ENCODE measurements at regions not wholly inside any gene's neighbourhood (a gene's known extent, or its start where the extent isn't known, plus 50 kb on each side); places are given as distances from the start of the nearest gene placed in this dataset.
"Not testable (repeated sequence)": the region's sequence is repeated elsewhere in the genome, so short reads cannot be mapped to it uniquely, and the experiment has no call there.

- DNase-seq = not testable (repeated sequence)
Observed at GRCh38 chrX:67213686-67214085, 330.1 kb upstream of the AR start.

- no peak for DNase-seq
Observed at GRCh38 chrX:67207912-67208311, 335.9 kb upstream of the AR start.

GRCh38 chrX:67159437-67159836, 384.4 kb upstream of the AR start:
- DNase-seq = no peak

GRCh38 chrX:67114635-67115034, 429.2 kb upstream of the AR start:
- no peak for DNase-seq

GRCh38 chrX:67105758-67106116, 438.1 kb upstream of the AR start:
- no peak for DNase-seq

- DNase-seq = no peak
Observed at GRCh38 chrX:67104982-67105757, 438.7 kb upstream of the AR start.

GRCh38 chrX:67100031-67100884, 443.6 kb upstream of the AR start:
- no peak for DNase-seq

GRCh38 chrX:67094061-67094460, 449.8 kb upstream of the AR start:
- no peak for DNase-seq

GRCh38 chrX:67050760-67051159, 411.9 kb upstream of the EDA2R start:
- DNase-seq = no peak

- DNase-seq = no peak
Observed at GRCh38 chrX:67044866-67045265, 406.0 kb upstream of the EDA2R start.

- DNase-seq = no peak
Observed at GRCh38 chrX:67044029-67044653, 405.3 kb upstream of the EDA2R start.

GRCh38 chrX:67004451-67004850, 365.6 kb upstream of the EDA2R start:
- DNase-seq = no peak

GRCh38 chrX:66994729-66995128, 355.9 kb upstream of the EDA2R start:
- DNase-seq = no peak

- not testable (repeated sequence) for DNase-seq
Observed at GRCh38 chrX:66992077-66992476, 353.2 kb upstream of the EDA2R start.

- DNase-seq = no peak
Observed at GRCh38 chrX:66988331-66988730, 349.5 kb upstream of the EDA2R start.

- DNase-seq = no peak
Observed at GRCh38 chrX:66961665-66962064, 322.8 kb upstream of the EDA2R start.

- DNase-seq = no peak
Observed at GRCh38 chrX:66931713-66932112, 292.8 kb upstream of the EDA2R start.

GRCh38 chrX:66930516-66930915, 291.6 kb upstream of the EDA2R start:
- DNase-seq = not testable (repeated sequence)

GRCh38 chrX:66920296-66920695, 281.4 kb upstream of the EDA2R start:
- no peak for DNase-seq

- no peak for DNase-seq
Observed at GRCh38 chrX:66919280-66919832, 280.5 kb upstream of the EDA2R start.

GRCh38 chrX:66918511-66918910, 279.6 kb upstream of the EDA2R start:
- DNase-seq = no peak

GRCh38 chrX:66915893-66916292, 277.0 kb upstream of the EDA2R start:
- DNase-seq = no peak
